H9 (cell line): ENCODE measurements at regions not wholly inside any gene's neighbourhood (a gene's known extent, or its start where the extent isn't known, plus 50 kb on each side); places are given as distances from the start of the nearest gene placed in this dataset.

Experiments
- DNase-seq: peaks from one replicate; pipeline ENCODE4 v3.0.0-alpha.2; 2017
- H2AFZ ChIP-seq: one replicate; pipeline ENCODE4 v1.6.1; 2013; ENCODE audit warnings: mild to moderate bottlenecking, low read length, control low read depth, moderate library complexity
- H2AK5ac ChIP-seq: 2 replicates; pipeline ENCODE4 v1.6.1; 2013; ENCODE audit warnings: low read length, control low read depth, mixed read lengths; ENCODE audit not compliant: insufficient read length
- H2BK120ac ChIP-seq: one replicate; pipeline ENCODE4 v1.6.1; 2013; ENCODE audit warnings: low read depth, mild to moderate bottlenecking, low read length, control low read depth, inconsistent platforms; ENCODE audit not compliant: poor library complexity, severe bottlenecking
- H2BK12ac ChIP-seq: 2 replicates; pipeline ENCODE4 v1.6.1; 2013; ENCODE audit warnings: low read length, control low read depth, mixed read lengths, low read depth; ENCODE audit not compliant: insufficient read length
- H2BK15ac ChIP-seq: 2 replicates; pipeline ENCODE4 v1.6.1; 2013; ENCODE audit warnings: low read depth, low read length, control low read depth
- H2BK20ac ChIP-seq: one replicate; pipeline ENCODE4 v1.6.1; 2013; ENCODE audit warnings: low read depth, mild to moderate bottlenecking, low read length, control low read depth, inconsistent platforms; ENCODE audit not compliant: poor library complexity, severe bottlenecking
- H2BK5ac ChIP-seq: 2 replicates; pipeline ENCODE4 v1.6.1; 2013; ENCODE audit warnings: low read length, control low read depth, mixed read lengths; ENCODE audit not compliant: insufficient read length
- H3K14ac ChIP-seq: 2 replicates; pipeline ENCODE4 v1.6.1; 2013; ENCODE audit warnings: low read length, control low read depth; ENCODE audit not compliant: insufficient read depth
- H3K18ac ChIP-seq: 2 replicates; pipeline ENCODE4 v1.6.1; 2013; ENCODE audit warnings: low read depth, mild to moderate bottlenecking, mixed read lengths, low read length, control low read depth; ENCODE audit not compliant: insufficient read length
- H3K23ac ChIP-seq: 2 replicates; pipeline ENCODE4 v1.6.1; 2013; ENCODE audit warnings: low read length, control low read depth, mixed read lengths, low read depth; ENCODE audit not compliant: insufficient read length
- H3K23me2 ChIP-seq: 2 replicates; pipeline ENCODE4 v1.6.1; 2013; ENCODE audit warnings: low read depth, mild to moderate bottlenecking, mixed read lengths, low read length, control low read depth; ENCODE audit not compliant: insufficient read length, poor library complexity, severe bottlenecking
- H3K27ac ChIP-seq: 2 replicates; pipeline ENCODE4 v1.5.1; 2013; ENCODE audit warnings: low read length, control low read depth, mixed read lengths, low read depth; ENCODE audit not compliant: insufficient read length
- H3K27me3 ChIP-seq: 2 replicates; pipeline ENCODE4 v1.6.1; 2013; ENCODE audit warnings: low read length, control low read depth, inconsistent platforms; ENCODE audit not compliant: insufficient read depth
- H3K4ac ChIP-seq: 2 replicates; pipeline ENCODE4 v1.6.1; 2013; ENCODE audit warnings: low read depth, mild to moderate bottlenecking, control low read depth, inconsistent platforms, low read length, moderate library complexity
- H3K4me1 ChIP-seq: 2 replicates; pipeline ENCODE4 v1.6.1; 2013; ENCODE audit warnings: low read length, control low read depth, inconsistent platforms; ENCODE audit not compliant: insufficient read depth
- H3K4me2 ChIP-seq: 2 replicates; pipeline ENCODE4 v1.6.1; 2013; ENCODE audit warnings: low read length, control low read depth, mixed read lengths; ENCODE audit not compliant: insufficient read length, insufficient read depth
- H3K56ac ChIP-seq: 2 replicates; pipeline ENCODE4 v1.6.1; 2013; ENCODE audit warnings: low read depth, mild to moderate bottlenecking, mixed read lengths, low read length, control low read depth; ENCODE audit not compliant: insufficient read length
- H3K79me1 ChIP-seq: 2 replicates; pipeline ENCODE4 v1.6.1; 2013; ENCODE audit warnings: low read depth, mild to moderate bottlenecking, moderate library complexity, low read length, control low read depth, inconsistent platforms; ENCODE audit not compliant: insufficient read depth, poor library complexity, severe bottlenecking
- H3K79me2 ChIP-seq: 2 replicates; pipeline ENCODE4 v1.6.1; 2013; ENCODE audit warnings: low read length, control low read depth, inconsistent platforms; ENCODE audit not compliant: insufficient read depth
- H3K9ac ChIP-seq: 2 replicates; pipeline ENCODE4 v1.6.1; 2013; ENCODE audit warnings: low read length, control low read depth, mixed read lengths; ENCODE audit not compliant: insufficient read length; ENCODE audit errors: extremely low read depth
- H3K9me3 ChIP-seq: one replicate; pipeline ENCODE4 v1.6.1; 2013; ENCODE audit warnings: low read depth, low read length, inconsistent platforms; ENCODE audit not compliant: control insufficient read depth
- H3T11ph ChIP-seq: one replicate; pipeline ENCODE4 v1.6.1; 2013; ENCODE audit warnings: mild to moderate bottlenecking, low read length, control low read depth, inconsistent platforms
- H4K20me1 ChIP-seq: one replicate; pipeline ENCODE4 v1.6.1; 2013; ENCODE audit not compliant: control insufficient read depth, insufficient read length, insufficient read depth
- H4K5ac ChIP-seq: 2 replicates; pipeline ENCODE4 v1.6.1; 2013; ENCODE audit warnings: low read depth, mild to moderate bottlenecking, mixed read lengths, low read length, control low read depth; ENCODE audit not compliant: insufficient read length
- H4K8ac ChIP-seq: replicated peaks from 2 replicates; pipeline ENCODE4 v1.6.1; 2013; ENCODE audit warnings: low read length, control low read depth, mixed read lengths, low read depth; ENCODE audit not compliant: insufficient read length
- H4K91ac ChIP-seq: 2 replicates; pipeline ENCODE4 v1.6.1; 2013; ENCODE audit warnings: low read depth, mild to moderate bottlenecking, moderate library complexity, mixed read lengths, low read length, control low read depth; ENCODE audit not compliant: insufficient read length
- H3K27ac Mint-ChIP-seq, 3 experiments: 2 replicates in 2 of 3; 3 replicates in 1 of 3; pipeline ENCODE4 v1.8.0; 2020 to 2021; ENCODE audit warnings: mixed read lengths in 3 of 3, mild to moderate bottlenecking in 1 of 3, moderate library complexity in 1 of 3
- H3K27me3 Mint-ChIP-seq: 2 replicates; pipeline ENCODE4 v1.8.0; 2021; ENCODE audit warnings: low read depth, mild to moderate bottlenecking, moderate library complexity, mixed read lengths
- H3K36me3 Mint-ChIP-seq, 3 experiments: 2 replicates in 2 of 3; 3 replicates in 1 of 3; pipeline ENCODE4 v1.8.0; 2020 to 2021; ENCODE audit warnings: low read depth in 3 of 3, mixed read lengths in 3 of 3; ENCODE audit not compliant: insufficient read depth in 1 of 3
- H3K4me1 Mint-ChIP-seq, 2 experiments: 2 replicates each; pipeline ENCODE4 v1.8.0; 2020; ENCODE audit warnings: mixed read lengths in 2 of 2
- H3K4me3 Mint-ChIP-seq, 2 experiments: 2 replicates in 1 of 2; 3 replicates in 1 of 2; pipeline ENCODE4 v1.8.0; 2020 to 2021; ENCODE audit warnings: mild to moderate bottlenecking in 2 of 2, mixed read lengths in 2 of 2, moderate library complexity in 1 of 2
- H3K9me3 Mint-ChIP-seq, 2 experiments: 2 replicates in 1 of 2; 3 replicates in 1 of 2; pipeline ENCODE4 v1.8.0; 2020; ENCODE audit warnings: mild to moderate bottlenecking in 2 of 2, mixed read lengths in 2 of 2, moderate library complexity in 1 of 2
- WGBS: extraction: QIAGEN DNeasy Blood & Tissue Kit; methylation state at CpG from one replicate; pipeline ENCODE4 v1.1.7; 2013; ENCODE audit warnings: missing lambda C conversion rate, low lambda C conversion rate, mixed read lengths; ENCODE audit not compliant: insufficient read length; ENCODE audit errors: extremely low coverage; 5-methylcytosine and 5-hydroxymethylcytosine counted together
- TF ChIP-seq, protein P1 (sequence below): fragments of 200-600 bp; sonication (generic); conservative IDR thresholded peaks from 3 replicates; pipeline ENCODE4 v1.8.0; 2021; ENCODE audit warnings: antibody characterized with exemption, mild to moderate bottlenecking

DNA sequence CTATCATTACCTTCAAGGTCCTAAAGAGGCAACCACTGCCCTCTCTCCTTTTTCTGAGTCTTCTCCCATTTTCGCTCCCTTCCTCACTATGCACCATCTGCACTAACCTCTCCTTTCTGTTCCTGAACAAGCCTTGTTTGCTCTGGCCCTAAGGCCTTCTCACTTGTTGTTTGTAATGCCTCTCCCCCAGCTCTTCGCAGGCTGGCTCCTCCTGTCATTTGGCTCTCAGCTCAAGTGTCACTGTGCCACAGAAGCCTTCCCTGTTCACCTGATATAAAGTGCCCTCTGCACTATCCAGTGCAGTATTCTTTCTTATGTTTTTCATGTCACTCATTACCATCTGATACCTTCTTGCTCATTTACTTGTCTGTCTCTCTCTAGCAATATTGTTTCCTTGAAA lies 303.7 kb downstream of the KCNN2 start:
- Histone ChIP-seq H3K23me2 (no peaks in the 10 kb centered on the region), H3K27ac (no peak overlapping the region), H3K9me3 (no peaks in the 10 kb centered on the region), H3K79me2 (no peaks in the 10 kb centered on the region), H3T11ph (no peak overlapping the region), H4K5ac (no peak overlapping the region), H3K18ac (no peak overlapping the region), H4K91ac (no peak overlapping the region), H2BK20ac (no peak overlapping the region), H2AK5ac (no peak overlapping the region), H2BK120ac (no peak overlapping the region), H3K4ac (no peak overlapping the region), H3K4me2 (no peak overlapping the region), H4K8ac (no peak overlapping the region), H2BK15ac (no peak overlapping the region), H3K14ac (no peak overlapping the region), H3K79me1 (no peaks in the 10 kb centered on the region), H3K23ac (no peak overlapping the region), H2BK5ac (no peak overlapping the region), H3K4me1 (no peaks in the 10 kb centered on the region), H2BK12ac (no peak overlapping the region), H3K56ac (no peak overlapping the region), H3K9ac (no peak overlapping the region), H3K27me3 (no peaks in the 10 kb centered on the region), H4K20me1 (no peaks in the 10 kb centered on the region), H2AFZ (no peak overlapping the region)
- H3K4me3 Mint-ChIP-seq, result no peak overlapping the region
- no peak overlapping the region for H3K27ac Mint-ChIP-seq
- no peak for DNase-seq
- H3K36me3 Mint-ChIP-seq, result peaks cover 0 to 1% (median under 1%) of the 10 kb centered on the region in 3 experiments; a peak in 5 of 7 replicates
- peaks cover 1 to 2% of the 10 kb centered on the region in 2 experiments for H3K9me3 Mint-ChIP-seq
- no peaks in the 10 kb centered on the region for H3K27me3 Mint-ChIP-seq
- no peaks in the 10 kb centered on the region for H3K4me1 Mint-ChIP-seq
- no CpG with 5 or more reads among the region's 2 CpGs for WGBS
- TF ChIP-seq, protein P1, sequence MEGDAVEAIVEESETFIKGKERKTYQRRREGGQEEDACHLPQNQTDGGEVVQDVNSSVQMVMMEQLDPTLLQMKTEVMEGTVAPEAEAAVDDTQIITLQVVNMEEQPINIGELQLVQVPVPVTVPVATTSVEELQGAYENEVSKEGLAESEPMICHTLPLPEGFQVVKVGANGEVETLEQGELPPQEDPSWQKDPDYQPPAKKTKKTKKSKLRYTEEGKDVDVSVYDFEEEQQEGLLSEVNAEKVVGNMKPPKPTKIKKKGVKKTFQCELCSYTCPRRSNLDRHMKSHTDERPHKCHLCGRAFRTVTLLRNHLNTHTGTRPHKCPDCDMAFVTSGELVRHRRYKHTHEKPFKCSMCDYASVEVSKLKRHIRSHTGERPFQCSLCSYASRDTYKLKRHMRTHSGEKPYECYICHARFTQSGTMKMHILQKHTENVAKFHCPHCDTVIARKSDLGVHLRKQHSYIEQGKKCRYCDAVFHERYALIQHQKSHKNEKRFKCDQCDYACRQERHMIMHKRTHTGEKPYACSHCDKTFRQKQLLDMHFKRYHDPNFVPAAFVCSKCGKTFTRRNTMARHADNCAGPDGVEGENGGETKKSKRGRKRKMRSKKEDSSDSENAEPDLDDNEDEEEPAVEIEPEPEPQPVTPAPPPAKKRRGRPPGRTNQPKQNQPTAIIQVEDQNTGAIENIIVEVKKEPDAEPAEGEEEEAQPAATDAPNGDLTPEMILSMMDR, result no peak
